GM23338 (cell line): ENCODE measurements at regions not wholly inside any gene's neighbourhood (a gene's known extent, or its start where the extent isn't known, plus 50 kb on each side); places are given as distances from the start of the nearest gene placed in this dataset.

ENCODE experiments used
- ATAC-seq: fragments of 200-7000 bp; cut with Tn5 transposase; 3 replicates; pipeline ENCODE4 v1.9.1; 2020
- DNase-seq: peaks from one replicate; pipeline ENCODE4 v3.0.0-alpha.2; 2015; ENCODE audit warnings: low spot score
- H2AFZ ChIP-seq: fragments of 200-600 bp; sonication (generic); 2 replicates; pipeline ENCODE4 v1.8.0; 2016; ENCODE audit warnings: antibody characterized with exemption, mild to moderate bottlenecking, moderate library complexity
- H3F3A ChIP-seq: fragments of 200-600 bp; sonication (generic); replicated peaks from 2 replicates; pipeline ENCODE4 v1.8.0; 2017; ENCODE audit warnings: antibody characterized with exemption, mixed run types, low read depth
- H3K27ac ChIP-seq: fragments of 200-600 bp; sonication (generic); 2 replicates; pipeline ENCODE4 v1.6.1; 2016; ENCODE audit warnings: low read depth
- H3K27me3 ChIP-seq: fragments of 200-600 bp; sonication (generic); 2 replicates; pipeline ENCODE4 v1.8.0; 2016; ENCODE audit warnings: mild to moderate bottlenecking, mixed run types, moderate library complexity; ENCODE audit not compliant: insufficient read depth
- H3K36me3 ChIP-seq: fragments of 200-600 bp; sonication (generic); 2 replicates; pipeline ENCODE4 v1.8.0; 2016; ENCODE audit warnings: mild to moderate bottlenecking; ENCODE audit not compliant: insufficient read depth
- H3K4me1 ChIP-seq: fragments of 200-600 bp; sonication (generic); 2 replicates; pipeline ENCODE4 v1.8.0; 2016; ENCODE audit warnings: mild to moderate bottlenecking, moderate library complexity; ENCODE audit not compliant: insufficient read depth
- H3K4me2 ChIP-seq: fragments of 200-600 bp; sonication (generic); 2 replicates; pipeline ENCODE4 v1.7.1; 2017; ENCODE audit warnings: mixed run types
- H3K4me3 ChIP-seq: fragments of 200-600 bp; sonication (generic); 2 replicates; pipeline ENCODE4 v1.6.1; 2016; ENCODE audit warnings: mixed run types
- H3K79me2 ChIP-seq: fragments of 200-600 bp; sonication (generic); replicated peaks from 2 replicates; pipeline ENCODE4 v1.8.0; 2017; ENCODE audit warnings: mild to moderate bottlenecking; ENCODE audit not compliant: insufficient read depth
- H3K9me2 ChIP-seq: fragments of 200-600 bp; sonication (generic); 2 replicates; pipeline ENCODE4 v1.8.0; 2017; ENCODE audit not compliant: insufficient read depth
- H4K20me1 ChIP-seq: fragments of 200-600 bp; sonication (generic); replicated peaks from 2 replicates; pipeline ENCODE4 v1.8.0; 2017; ENCODE audit warnings: mild to moderate bottlenecking; ENCODE audit not compliant: insufficient read depth
- H3K27ac Mint-ChIP-seq: 2 replicates; pipeline ENCODE4 v1.8.0; 2020; ENCODE audit warnings: inconsistent platforms, mild to moderate bottlenecking, moderate library complexity, mixed read lengths
- H3K27me3 Mint-ChIP-seq: 3 replicates; pipeline ENCODE4 v1.8.0; 2022; ENCODE audit warnings: low read depth, mild to moderate bottlenecking, moderate library complexity, mixed read lengths, inconsistent platforms; ENCODE audit not compliant: insufficient read depth, poor library complexity
- H3K36me3 Mint-ChIP-seq: 3 replicates; pipeline ENCODE4 v1.8.0; 2021; ENCODE audit warnings: low read depth, mild to moderate bottlenecking, inconsistent platforms, moderate library complexity, mixed read lengths
- H3K4me1 Mint-ChIP-seq: 3 replicates; pipeline ENCODE4 v1.8.0; 2020; ENCODE audit warnings: mild to moderate bottlenecking, inconsistent platforms, mixed read lengths
- H3K4me3 Mint-ChIP-seq: 3 replicates; pipeline ENCODE4 v1.8.0; 2021; ENCODE audit warnings: moderate library complexity, mild to moderate bottlenecking, inconsistent platforms, mixed read lengths
- H3K9me3 Mint-ChIP-seq: 3 replicates; pipeline ENCODE4 v1.8.0; 2020; ENCODE audit warnings: moderate library complexity, mild to moderate bottlenecking, inconsistent platforms, mixed read lengths
- CREB1 ChIP-seq: fragments of 250-450 bp; sonication (Bioruptor Pico); IDR thresholded peaks from 2 replicates; pipeline ENCODE4 v1.5.0; 2020; ENCODE audit warnings: low read depth, mild to moderate bottlenecking, moderate library complexity
- EZH2 ChIP-seq: fragments of 200-600 bp; sonication (generic); IDR thresholded peaks from one replicate; pipeline ENCODE4 v1.8.0; 2017; ENCODE audit warnings: antibody characterized with exemption, mild to moderate bottlenecking, low read depth; ENCODE audit not compliant: unreplicated experiment
- EZH2phosphoT487 ChIP-seq: fragments of 200-600 bp; sonication (generic); IDR thresholded peaks from one replicate; pipeline ENCODE4 v1.8.1; 2018; ENCODE audit warnings: antibody characterized with exemption; ENCODE audit not compliant: unreplicated experiment
- JUNB ChIP-seq: IDR thresholded peaks from one replicate; pipeline ENCODE4 v1.6.1; 2016; ENCODE audit warnings: antibody characterized with exemption; ENCODE audit not compliant: unreplicated experiment
- NANOG ChIP-seq: IDR thresholded peaks from 2 replicates; pipeline ENCODE4 v1.6.1; 2016; ENCODE audit warnings: antibody characterized with exemption, borderline replicate concordance
- POLR2AphosphoS5 ChIP-seq: IDR thresholded peaks from 2 replicates; pipeline ENCODE4 v1.6.1; 2016; ENCODE audit warnings: antibody characterized with exemption, low read depth
- STAT1 ChIP-seq: IDR thresholded peaks from one replicate; pipeline ENCODE4 v1.6.1; 2016; ENCODE audit warnings: antibody characterized with exemption; ENCODE audit not compliant: unreplicated experiment
- ZNF331 ChIP-seq: fragments of 250-450 bp; sonication (Bioruptor Pico); IDR thresholded peaks from 2 replicates; pipeline ENCODE4 v1.5.0; 2020; ENCODE audit warnings: low read depth, mild to moderate bottlenecking, moderate library complexity
- TF ChIP-seq, protein P1 (sequence below), 2 experiments: fragments of 200-600 bp in 1 of 2; sonication (generic) in 1 of 2; conservative IDR thresholded peaks; 2 replicates each; pipeline versions ENCODE4 v1.5.1 to v1.6.1; 2016 to 2017; ENCODE audit warnings: antibody characterized with exemption in 2 of 2, low read depth in 2 of 2, mild to moderate bottlenecking in 2 of 2, moderate library complexity in 1 of 2
- TF ChIP-seq, protein P2 (sequence below): IDR thresholded peaks from one replicate; pipeline ENCODE4 v1.6.1; 2018; ENCODE audit warnings: antibody characterized with exemption; ENCODE audit not compliant: unreplicated experiment

DNA sequence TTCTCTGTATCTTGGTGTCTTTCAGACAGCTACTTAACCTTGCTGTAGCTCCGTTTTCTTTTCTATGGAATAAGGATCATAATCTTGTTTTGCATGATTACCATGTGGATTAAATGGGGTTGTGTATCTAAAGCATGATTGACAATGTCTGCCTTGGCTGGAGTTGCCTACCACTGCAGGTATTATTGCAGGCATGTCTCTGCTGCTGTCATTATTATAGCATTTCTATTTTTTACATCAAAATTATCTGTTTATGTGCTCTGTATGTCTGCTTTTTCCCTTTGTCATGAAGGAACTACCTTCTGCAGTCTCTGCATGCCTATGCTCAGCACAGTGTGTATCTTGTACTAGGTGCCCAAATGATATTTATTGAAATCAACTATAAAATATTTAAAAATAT, 95.9 kb upstream of the TAPT1 start (continued):
- TF ChIP-seq, protein P1, sequence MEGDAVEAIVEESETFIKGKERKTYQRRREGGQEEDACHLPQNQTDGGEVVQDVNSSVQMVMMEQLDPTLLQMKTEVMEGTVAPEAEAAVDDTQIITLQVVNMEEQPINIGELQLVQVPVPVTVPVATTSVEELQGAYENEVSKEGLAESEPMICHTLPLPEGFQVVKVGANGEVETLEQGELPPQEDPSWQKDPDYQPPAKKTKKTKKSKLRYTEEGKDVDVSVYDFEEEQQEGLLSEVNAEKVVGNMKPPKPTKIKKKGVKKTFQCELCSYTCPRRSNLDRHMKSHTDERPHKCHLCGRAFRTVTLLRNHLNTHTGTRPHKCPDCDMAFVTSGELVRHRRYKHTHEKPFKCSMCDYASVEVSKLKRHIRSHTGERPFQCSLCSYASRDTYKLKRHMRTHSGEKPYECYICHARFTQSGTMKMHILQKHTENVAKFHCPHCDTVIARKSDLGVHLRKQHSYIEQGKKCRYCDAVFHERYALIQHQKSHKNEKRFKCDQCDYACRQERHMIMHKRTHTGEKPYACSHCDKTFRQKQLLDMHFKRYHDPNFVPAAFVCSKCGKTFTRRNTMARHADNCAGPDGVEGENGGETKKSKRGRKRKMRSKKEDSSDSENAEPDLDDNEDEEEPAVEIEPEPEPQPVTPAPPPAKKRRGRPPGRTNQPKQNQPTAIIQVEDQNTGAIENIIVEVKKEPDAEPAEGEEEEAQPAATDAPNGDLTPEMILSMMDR (conservative IDR thresholded peaks at IDR 0.05; ENCODE audit: low read depth in 2 of 2) = no peak
- TF ChIP-seq NANOG (no peak), ZNF331 (CRISPR knock-in tag) (no peak), STAT1 (no peak), EZH2 (no peak), CREB1 (CRISPR knock-in tag) (no peak), POLR2AphosphoS5 (no peak)
- TF ChIP-seq, protein P2, sequence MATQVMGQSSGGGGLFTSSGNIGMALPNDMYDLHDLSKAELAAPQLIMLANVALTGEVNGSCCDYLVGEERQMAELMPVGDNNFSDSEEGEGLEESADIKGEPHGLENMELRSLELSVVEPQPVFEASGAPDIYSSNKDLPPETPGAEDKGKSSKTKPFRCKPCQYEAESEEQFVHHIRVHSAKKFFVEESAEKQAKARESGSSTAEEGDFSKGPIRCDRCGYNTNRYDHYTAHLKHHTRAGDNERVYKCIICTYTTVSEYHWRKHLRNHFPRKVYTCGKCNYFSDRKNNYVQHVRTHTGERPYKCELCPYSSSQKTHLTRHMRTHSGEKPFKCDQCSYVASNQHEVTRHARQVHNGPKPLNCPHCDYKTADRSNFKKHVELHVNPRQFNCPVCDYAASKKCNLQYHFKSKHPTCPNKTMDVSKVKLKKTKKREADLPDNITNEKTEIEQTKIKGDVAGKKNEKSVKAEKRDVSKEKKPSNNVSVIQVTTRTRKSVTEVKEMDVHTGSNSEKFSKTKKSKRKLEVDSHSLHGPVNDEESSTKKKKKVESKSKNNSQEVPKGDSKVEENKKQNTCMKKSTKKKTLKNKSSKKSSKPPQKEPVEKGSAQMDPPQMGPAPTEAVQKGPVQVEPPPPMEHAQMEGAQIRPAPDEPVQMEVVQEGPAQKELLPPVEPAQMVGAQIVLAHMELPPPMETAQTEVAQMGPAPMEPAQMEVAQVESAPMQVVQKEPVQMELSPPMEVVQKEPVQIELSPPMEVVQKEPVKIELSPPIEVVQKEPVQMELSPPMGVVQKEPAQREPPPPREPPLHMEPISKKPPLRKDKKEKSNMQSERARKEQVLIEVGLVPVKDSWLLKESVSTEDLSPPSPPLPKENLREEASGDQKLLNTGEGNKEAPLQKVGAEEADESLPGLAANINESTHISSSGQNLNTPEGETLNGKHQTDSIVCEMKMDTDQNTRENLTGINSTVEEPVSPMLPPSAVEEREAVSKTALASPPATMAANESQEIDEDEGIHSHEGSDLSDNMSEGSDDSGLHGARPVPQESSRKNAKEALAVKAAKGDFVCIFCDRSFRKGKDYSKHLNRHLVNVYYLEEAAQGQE = no peak

- H3K9me2 ChIP-seq = peaks cover 26% of the 10 kb centered on the region
- TF ChIP-seq EZH2phosphoT487 = no peak
- TF ChIP-seq STAT1 = no peak
- TF ChIP-seq EZH2 = no peak
- no peak for TF ChIP-seq JUNB
- TF ChIP-seq, protein P1 (conservative IDR thresholded peaks at IDR 0.05; ENCODE audit: low read depth in 2 of 2) = no peak
- TF ChIP-seq CREB1 (CRISPR knock-in tag) = no peak
- H3K4me1 ChIP-seq = no peaks in the 10 kb centered on the region
- no peaks in the 10 kb centered on the region for H3K27me3 Mint-ChIP-seq
- H2AFZ ChIP-seq = 0 out of 2 replicates have a peak overlapping the region, but pooled peaks have one; percentile 38
- ATAC-seq (no peak), DNase-seq (no peak)
- no peak overlapping the region for H3K4me3 Mint-ChIP-seq
- no peaks in the 10 kb centered on the region for H3F3A ChIP-seq
- H3K36me3 ChIP-seq = no peaks in the 10 kb centered on the region
- no peak overlapping the region for H3K27ac ChIP-seq
- no peak overlapping the region for H3K27ac Mint-ChIP-seq
- no peak overlapping the region for H3K4me3 ChIP-seq
- H3K4me1 Mint-ChIP-seq = peaks cover 4% of the 10 kb centered on the region; the same call in 1 of the 3 replicates
- no peaks in the 10 kb centered on the region for H3K9me3 Mint-ChIP-seq
- H4K20me1 ChIP-seq = no peaks in the 10 kb centered on the region
- no peaks in the 10 kb centered on the region for H3K27me3 ChIP-seq
- H3K36me3 Mint-ChIP-seq = peaks cover 4% of the 10 kb centered on the region; the same call in 1 of the 3 replicates
- H3K4me2 ChIP-seq = no peak overlapping the region
- no peaks in the 10 kb centered on the region for H3K79me2 ChIP-seq
These were observed 89.2 kb upstream of the TAPT1 start for GRCh38 chr4:16315456-16315855.
